Endothelial cell of umbilical vein (primary cell): ENCODE measurements at regions not wholly inside any gene's neighbourhood (a gene's known extent, or its start where the extent isn't known, plus 50 kb on each side); places are given as distances from the start of the nearest gene placed in this dataset.

ENCODE experiments used
- BruUV-seq: library from RNA; stranded (reverse); fragments of 400-500 nt; replicated peaks from 2 replicates; lab custom pipeline; 2021; lab: Mats Ljungman, UMichigan
- CTCF ChIA-PET: fragments of 300-600, 350-600 bp; sonication (Branson Sonifier 250); formaldehyde crosslinking; loops from one replicate; lab custom pipeline; 2021; ENCODE audit warnings: antibody characterized with exemption, inconsistent platforms; lab: Charles Lee
- POLR2A ChIA-PET: fragments of 300-600, 350-600 bp; sonication (Branson Sonifier 250); formaldehyde crosslinking; loops from one replicate; lab custom pipeline; 2021; ENCODE audit warnings: antibody characterized with exemption, inconsistent platforms; lab: Charles Lee
- DNase-seq: peaks from one replicate; pipeline ENCODE4 v3.0.0-alpha.2; 2011; ENCODE audit warnings: low read depth, low spot score
- FAIRE-seq: peaks from 2 replicates; lab custom pipeline; 2011; peaks lifted over from hg19 to GRCh38; lab: Jason Lieb, UNC
- H2AFZ ChIP-seq: 2 replicates; pipeline ENCODE4 v1.6.0; 2012; ENCODE audit warnings: low read depth, low read length, control low read depth, inconsistent platforms
- H3K27ac ChIP-seq: 2 replicates; pipeline ENCODE4 v1.5.1; 2011; ENCODE audit warnings: low read depth, mild to moderate bottlenecking, control low read depth, low read length, moderate library complexity; ENCODE audit not compliant: insufficient read depth
- H3K27me3 ChIP-seq, 2 experiments: 2 replicates each; pipeline versions ENCODE4 v1.6.0 to v1.6.1; 2011; ENCODE audit warnings: low read length in 2 of 2, mixed read lengths in 1 of 2; ENCODE audit not compliant: control insufficient read depth in 2 of 2, insufficient read depth in 2 of 2
- H3K36me3 ChIP-seq, 2 experiments: 2 replicates in 1 of 2; 3 replicates in 1 of 2; pipeline ENCODE4 v1.5.1; 2011; ENCODE audit warnings: low read length in 2 of 2, mild to moderate bottlenecking in 1 of 2, moderate library complexity in 1 of 2; ENCODE audit not compliant: control insufficient read depth in 2 of 2, insufficient read depth in 2 of 2; ENCODE audit errors: extremely low read depth in 1 of 2
- H3K4me1 ChIP-seq: 3 replicates; pipeline ENCODE4 v1.5.1; 2011; ENCODE audit warnings: mild to moderate bottlenecking, low read length; ENCODE audit not compliant: control insufficient read depth, insufficient read depth; ENCODE audit errors: extremely low read depth
- H3K4me2 ChIP-seq: 2 replicates; pipeline ENCODE4 v1.6.1; 2011; ENCODE audit warnings: low read length, control low read depth, mixed read lengths; ENCODE audit not compliant: insufficient read depth
- H3K4me3 ChIP-seq, 3 experiments: fragments of 200-600 bp in 1 of 3; sonication (generic), shearing (Covaris generic) in 1 of 3; replicated peaks in 1 of 3; 2 replicates each; pipeline ENCODE4 v1.5.1; 2011 to 2016; ENCODE audit warnings: control low read depth in 3 of 3, low read length in 3 of 3, mild to moderate bottlenecking in 2 of 3, inconsistent platforms in 1 of 3, low read depth in 1 of 3, moderate library complexity in 1 of 3; ENCODE audit not compliant: insufficient read depth in 1 of 3
- H3K79me2 ChIP-seq: 2 replicates; pipeline ENCODE4 v1.6.0; 2012; ENCODE audit warnings: low read length, inconsistent platforms; ENCODE audit not compliant: control insufficient read depth, insufficient read depth
- H3K9ac ChIP-seq: replicated peaks from 2 replicates; pipeline ENCODE3; 2011; ENCODE audit warnings: low read length, control low read depth; ENCODE audit not compliant: insufficient read depth; ENCODE audit errors: extremely low read depth
- H3K9me1 ChIP-seq: replicated peaks from 3 replicates; pipeline ENCODE4 v1.6.0; 2011; ENCODE audit warnings: mild to moderate bottlenecking, low read length; ENCODE audit not compliant: control insufficient read depth, insufficient read depth; ENCODE audit errors: extremely low read depth
- H3K9me3 ChIP-seq: replicated peaks from 2 replicates; pipeline ENCODE4 v1.5.1; 2012; ENCODE audit warnings: low read length, inconsistent platforms; ENCODE audit not compliant: control insufficient read depth, insufficient read depth
- H4K20me1 ChIP-seq: replicated peaks from 2 replicates; pipeline ENCODE3; 2011; ENCODE audit warnings: mild to moderate bottlenecking, low read length; ENCODE audit not compliant: control insufficient read depth, insufficient read depth; ENCODE audit errors: extremely low read depth
- CTCF ChIP-seq, 2 donors: IDR thresholded peaks; 1 replicate in 1 of 2; 2 replicates in 1 of 2; pipeline ENCODE4 v1.5.1; 2011; ENCODE audit warnings: low read length in 2 of 2, mild to moderate bottlenecking in 2 of 2, moderate library complexity in 2 of 2, control low read depth in 1 of 2, inconsistent platforms in 1 of 2, low read depth in 1 of 2; ENCODE audit not compliant: insufficient read depth in 1 of 2; ENCODE audit errors: extremely low read depth in 1 of 2
- EZH2 ChIP-seq: IDR thresholded peaks from 2 replicates; pipeline ENCODE4 v1.6.1; 2012; ENCODE audit warnings: borderline replicate concordance, low read depth, mild to moderate bottlenecking, moderate library complexity, low read length, inconsistent platforms; ENCODE audit not compliant: severe bottlenecking
- FOS ChIP-seq: IDR thresholded peaks from 2 replicates; pipeline ENCODE4 v1.6.1; 2011; ENCODE audit warnings: mild to moderate bottlenecking, low read length, moderate library complexity, borderline replicate concordance; ENCODE audit not compliant: insufficient read depth
- GATA2 ChIP-seq: IDR thresholded peaks from 2 replicates; pipeline ENCODE4 v1.7.0; 2011; ENCODE audit warnings: low read depth, mild to moderate bottlenecking, moderate library complexity, mixed read lengths, low read length; ENCODE audit not compliant: insufficient read length, insufficient read depth
- JUN ChIP-seq: IDR thresholded peaks from 2 replicates; pipeline ENCODE4 v1.6.1; 2011; ENCODE audit warnings: borderline replicate concordance, low read depth; ENCODE audit not compliant: insufficient read length, insufficient read depth
- MAX ChIP-seq: IDR thresholded peaks from 2 replicates; pipeline ENCODE4 v1.6.1; 2011; ENCODE audit not compliant: insufficient read depth, insufficient read length
- MYC ChIP-seq: IDR thresholded peaks from one replicate; pipeline ENCODE4 v1.6.1; 2011; ENCODE audit warnings: mild to moderate bottlenecking, low read depth, low read length
- POLR2A ChIP-seq: IDR thresholded peaks from 2 replicates; pipeline ENCODE4 v1.6.1; 2012; ENCODE audit warnings: low read depth, mild to moderate bottlenecking, control low read depth, low read length
- POLR2AphosphoS5 ChIP-seq: IDR thresholded peaks from 2 replicates; pipeline ENCODE4 v1.6.1; 2012; ENCODE audit warnings: low read depth, mild to moderate bottlenecking, control low read depth, low read length, moderate library complexity; ENCODE audit not compliant: insufficient read depth
- dilution Hi-C: fragments of 300-500 bp; cut with MboI; formaldehyde crosslinking; loops from one replicate; pipeline ENCODE4 v1.15.0; 2019; ENCODE audit warnings: low sequenced_read_pairs; ENCODE audit not compliant: extremely low pct_ligation_motif_present
- intact Hi-C: fragments of 100-400 bp; cut with micrococcal nuclease; formaldehyde crosslinking; loops from one replicate; pipeline ENCODE4 v1.10.0; 2022

- intact Hi-C loops (no loop called here), dilution Hi-C loops (no loop called here)
- H3K27ac ChIP-seq: no peak overlapping the region
- H3K4me3 ChIP-seq: no peak overlapping the region
- POLR2A ChIA-PET: no interaction called here
- H3K9me1 ChIP-seq: no peaks in the 10 kb centered on the region
- H3K27me3 ChIP-seq: no peaks in the 10 kb centered on the region
- TF ChIP-seq MYC: no peak
- TF ChIP-seq JUN: no peak
- no peak for TF ChIP-seq EZH2
- no peak for TF ChIP-seq GATA2
- TF ChIP-seq CTCF (IDR thresholded peaks at IDR 0.05; ENCODE audit: extremely low read depth in 1 of 2, insufficient read depth in 1 of 2, low read depth in 1 of 2, low read length in 2 of 2): no peak
- TF ChIP-seq MAX: no peak
- TF ChIP-seq POLR2AphosphoS5: no peak
- no peak for TF ChIP-seq POLR2A
- TF ChIP-seq FOS: no peak
- H3K4me1 ChIP-seq: no peaks in the 10 kb centered on the region
- no peak overlapping the region for H3K9ac ChIP-seq
- FAIRE-seq (no peak), DNase-seq (no peak)
- no peaks in the 10 kb centered on the region for H3K79me2 ChIP-seq
- H4K20me1 ChIP-seq: no peaks in the 10 kb centered on the region
- no peaks in the 10 kb centered on the region for H3K36me3 ChIP-seq
- CTCF ChIA-PET: no interaction called here
- no TSS peak for BruUV-seq
- H3K9me3 ChIP-seq: peaks cover 8% of the 10 kb centered on the region
- H2AFZ ChIP-seq: no peak overlapping the region
- H3K4me2 ChIP-seq: no peak overlapping the region
Measured at GRCh38 chr18:76153691-76154090, 341.4 kb downstream of the ZNF516 start.
